ENCODE measurements at regions not wholly inside any gene's neighbourhood (a gene's known extent, or its start where the extent isn't known, plus 50 kb on each side); places are given as distances from the start of the nearest gene placed in this dataset.
"Not testable (repeated sequence)": the region's sequence is repeated elsewhere in the genome, so short reads cannot be mapped to it uniquely, and the experiment has no call there.

DNA sequence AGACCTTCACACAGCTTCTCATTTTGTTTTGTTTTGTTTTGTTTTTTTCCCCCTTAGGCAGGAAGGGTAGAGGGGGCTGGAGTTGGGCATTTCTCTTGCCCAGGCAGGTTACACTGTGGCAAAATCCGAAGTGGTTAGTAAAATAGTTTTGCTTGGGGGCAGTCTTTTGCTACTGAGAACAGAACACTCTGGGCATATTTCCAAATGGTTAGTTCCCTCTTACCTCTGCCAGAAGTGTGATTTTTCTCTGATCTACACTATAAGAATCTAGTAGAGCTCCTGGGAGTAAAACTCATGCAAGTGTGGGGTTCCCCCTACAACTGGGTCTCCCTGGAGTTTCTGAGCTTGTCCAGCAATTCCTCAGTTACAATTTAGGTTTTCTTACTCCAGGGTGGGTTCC lies 61.7 kb downstream of the NPS start:
- DNase-seq (ENCODE audit: extremely low read depth in 1 of 11, low read depth in 9 of 11, low spot score in 4 of 11): no peak

DNA sequence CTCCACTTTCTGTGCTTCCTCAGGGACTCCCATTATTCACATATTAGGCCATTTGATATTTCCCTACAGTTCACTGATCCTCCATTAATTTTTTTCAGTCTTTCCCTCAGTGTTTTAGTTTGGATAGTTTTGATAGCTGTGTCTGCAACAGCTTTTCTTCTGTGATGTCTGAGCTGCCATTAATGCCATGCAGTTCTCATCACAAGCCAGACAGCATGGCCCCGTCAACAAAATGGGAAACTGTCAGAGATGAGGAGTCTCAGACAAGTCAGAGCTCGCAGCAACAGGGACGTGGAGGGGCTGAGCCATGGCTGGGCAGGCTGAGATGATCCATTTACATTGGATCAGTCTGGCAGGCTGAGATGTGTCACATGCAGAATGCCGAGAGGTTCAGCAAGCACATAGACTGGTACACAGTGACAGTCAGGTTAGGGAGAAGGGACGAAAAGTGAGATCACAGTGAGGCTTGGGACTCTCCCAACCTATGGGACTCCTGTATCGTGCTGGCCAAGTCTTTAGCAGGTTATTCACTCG lies 65.4 kb downstream of the NPS start:
- DNase-seq (ENCODE audit: extremely low read depth in 1 of 11, low read depth in 9 of 11, low spot score in 4 of 11): no peak

GRCh38 chr10:127618797-127619196 lies 69.7 kb downstream of the NPS start:
- DNase-seq (ENCODE audit: extremely low read depth in 1 of 11, low read depth in 9 of 11, low spot score in 4 of 11): no peak

- no peak for DNase-seq (ENCODE audit: extremely low read depth in 1 of 11, low read depth in 9 of 11, low spot score in 4 of 11)
These were observed 70.6 kb downstream of the NPS start for GRCh38 chr10:127619546-127620325.

- DNase-seq (ENCODE audit: extremely low read depth in 1 of 11, low read depth in 9 of 11, low spot score in 4 of 11): no peak
These were observed 86.8 kb downstream of the NPS start for GRCh38 chr10:127635882-127636281.

GRCh38 chr10:127648885-127649284 lies 88.1 kb upstream of the FOXI2 start:
- peak in 5 of 11 donors; percentile 15 to 30 (median 21) for DNase-seq (ENCODE audit: extremely low read depth in 1 of 11, low read depth in 9 of 11, low spot score in 4 of 11)

DNA sequence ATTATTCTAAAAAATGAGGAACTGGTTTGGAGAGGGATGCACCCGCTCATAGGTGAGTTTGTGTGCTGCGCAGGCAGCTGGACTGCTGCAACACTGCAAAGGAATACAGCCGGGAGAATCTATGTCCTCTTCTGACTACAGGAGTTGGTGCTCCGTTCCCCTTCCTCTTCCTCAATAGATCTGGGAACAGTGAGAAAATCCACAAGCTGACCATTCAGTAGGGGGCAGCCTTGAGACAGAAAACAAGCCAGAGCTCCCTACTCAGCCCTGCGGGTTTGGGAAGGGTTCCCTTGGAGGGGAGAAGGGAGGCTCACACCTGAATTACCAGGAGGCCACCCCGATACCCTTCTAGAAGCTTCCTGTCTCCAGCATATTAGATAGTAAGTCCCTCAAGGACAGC lies 87.3 kb upstream of the FOXI2 start:
- DNase-seq (ENCODE audit: extremely low read depth in 1 of 11, low read depth in 9 of 11, low spot score in 4 of 11): no peak

DNA sequence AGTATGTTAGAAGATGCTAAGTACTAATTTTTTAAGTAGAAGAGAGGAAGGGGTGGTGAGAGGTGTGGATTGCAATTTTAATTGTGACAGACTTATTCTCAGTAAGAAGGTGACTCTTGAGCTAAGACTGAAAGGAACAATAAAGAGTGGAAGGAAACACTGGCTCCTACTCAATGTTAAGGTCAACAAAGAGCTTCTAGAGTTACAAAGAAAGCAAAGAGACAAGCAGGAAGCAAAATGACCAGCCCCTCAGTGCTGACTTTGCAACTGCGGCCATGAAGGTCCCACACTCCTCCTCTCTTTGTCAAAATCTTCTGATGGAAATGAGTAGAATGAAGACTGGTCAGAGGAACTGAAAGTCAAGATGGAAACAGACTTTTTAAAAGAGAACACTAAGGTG lies 79.9 kb upstream of the FOXI2 start:
- peak in 2 of 11 donors; percentile 15 to 19 for DNase-seq (ENCODE audit: extremely low read depth in 1 of 11, low read depth in 9 of 11, low spot score in 4 of 11)

- not testable (repeated sequence) for DNase-seq (ENCODE audit: extremely low read depth in 1 of 11, low read depth in 9 of 11, low spot score in 4 of 11)
These were observed 60.6 kb upstream of the FOXI2 start for GRCh38 chr10:127676430-127676829.

DNA sequence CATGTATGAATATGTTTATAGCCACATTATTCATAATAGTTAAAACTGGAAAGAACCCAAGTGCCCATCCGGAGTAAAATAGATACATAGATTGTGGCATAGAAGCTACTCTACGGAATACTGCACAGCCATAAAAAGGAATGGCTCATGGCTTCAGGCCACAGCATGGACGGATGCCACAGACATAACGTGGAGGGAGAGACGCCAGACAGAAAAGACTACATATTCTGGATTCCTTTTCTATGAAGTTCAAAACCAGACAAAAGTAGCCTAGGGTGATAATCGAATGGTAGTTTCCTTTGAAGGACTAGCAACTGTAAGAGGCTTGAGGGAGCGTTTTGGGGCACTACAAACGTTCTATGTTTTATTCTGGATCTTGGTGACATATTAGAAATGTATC lies 58.9 kb upstream of the FOXI2 start:
- DNase-seq (ENCODE audit: extremely low read depth in 1 of 11, low read depth in 9 of 11, low spot score in 4 of 11): no peak

DNA sequence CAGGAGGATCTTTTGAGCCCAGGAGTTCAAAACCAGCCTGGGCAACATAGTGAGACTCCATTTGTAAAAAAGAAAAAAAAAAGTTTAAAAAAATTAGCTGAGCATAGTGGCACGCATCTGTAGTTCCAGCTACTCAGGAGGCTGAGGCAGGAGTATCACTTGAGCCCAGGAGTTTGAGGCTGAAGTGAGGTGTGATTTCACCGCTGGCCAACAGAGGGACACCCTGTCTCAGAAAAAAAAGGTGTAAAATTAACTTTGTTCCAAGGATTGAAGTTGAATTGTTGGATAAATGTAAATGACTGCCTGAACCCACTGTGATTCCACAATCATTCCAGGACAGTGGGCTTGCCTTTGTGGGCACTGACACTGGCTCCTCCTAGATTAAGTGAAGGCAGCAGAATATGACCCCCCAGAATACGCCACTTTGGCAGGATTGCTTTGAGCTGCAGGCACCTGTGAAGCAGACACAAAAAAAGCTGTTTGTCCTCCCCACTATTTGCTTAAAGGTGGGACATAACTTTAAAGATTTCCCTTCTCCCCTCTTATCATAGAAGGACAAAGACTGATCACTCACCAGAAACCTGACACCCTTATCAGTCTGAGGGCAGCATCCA lies 57.2 kb upstream of the FOXI2 start:
- DNase-seq (ENCODE audit: extremely low read depth in 1 of 11, low read depth in 9 of 11, low spot score in 4 of 11): no peak

All from renal cortex interstitium (tissue), 11 donors.